ENCODE measurements at regions not wholly inside any gene's neighbourhood (a gene's known extent, or its start where the extent isn't known, plus 50 kb on each side); places are given as distances from the start of the nearest gene placed in this dataset.

DNA sequence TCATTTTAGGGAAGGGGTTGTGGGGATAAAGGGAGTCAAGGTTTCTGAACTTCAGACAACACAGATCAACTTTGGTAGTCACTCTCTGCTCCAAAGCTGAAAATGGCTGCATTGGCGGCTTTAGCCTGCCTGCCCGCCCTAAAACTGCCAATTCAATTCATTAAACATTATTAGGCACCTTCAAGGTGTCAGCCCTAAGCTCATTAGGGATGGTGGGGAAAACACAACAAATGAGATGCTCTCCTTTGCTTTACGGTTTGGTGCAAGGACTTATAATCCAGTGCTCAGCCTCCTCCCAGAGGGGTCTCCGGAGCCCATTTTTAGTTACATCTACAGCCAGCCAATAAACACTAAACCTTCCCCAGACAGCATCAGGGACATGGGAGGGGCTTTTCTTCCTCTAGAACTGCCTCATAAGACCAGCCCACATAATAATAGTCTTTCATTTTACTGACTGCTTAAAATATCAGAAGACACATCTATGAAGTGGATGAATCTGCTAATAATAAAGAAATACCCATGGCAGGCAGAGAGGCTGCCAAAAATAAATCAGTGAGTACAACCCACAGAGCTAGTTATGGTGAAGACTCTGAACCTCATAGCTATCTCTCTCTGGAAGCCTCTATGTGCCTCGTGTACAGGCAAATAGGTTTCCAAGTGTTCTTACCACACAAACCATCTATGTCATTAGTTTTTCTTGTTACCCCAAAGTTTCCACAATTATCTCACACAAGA is 102.8 kb upstream of the NCAM1 start:
- no peak for DNase-seq
- Histone ChIP-seq H3K4me1 (no peaks in the 10 kb centered on the region), H3K4me3 (no peak overlapping the region), H3K27me3 (no peaks in the 10 kb centered on the region), H3K36me3 (ENCODE audit: low read depth, missing control alignments) (no peaks in the 10 kb centered on the region), H3K27ac (no peak overlapping the region), H3K9me3 (no peaks in the 10 kb centered on the region)
- WGBS, 2 donors, result 78 to 83% methylated on average over 5 of the region's 5 CpGs
- TF ChIP-seq, protein P1, sequence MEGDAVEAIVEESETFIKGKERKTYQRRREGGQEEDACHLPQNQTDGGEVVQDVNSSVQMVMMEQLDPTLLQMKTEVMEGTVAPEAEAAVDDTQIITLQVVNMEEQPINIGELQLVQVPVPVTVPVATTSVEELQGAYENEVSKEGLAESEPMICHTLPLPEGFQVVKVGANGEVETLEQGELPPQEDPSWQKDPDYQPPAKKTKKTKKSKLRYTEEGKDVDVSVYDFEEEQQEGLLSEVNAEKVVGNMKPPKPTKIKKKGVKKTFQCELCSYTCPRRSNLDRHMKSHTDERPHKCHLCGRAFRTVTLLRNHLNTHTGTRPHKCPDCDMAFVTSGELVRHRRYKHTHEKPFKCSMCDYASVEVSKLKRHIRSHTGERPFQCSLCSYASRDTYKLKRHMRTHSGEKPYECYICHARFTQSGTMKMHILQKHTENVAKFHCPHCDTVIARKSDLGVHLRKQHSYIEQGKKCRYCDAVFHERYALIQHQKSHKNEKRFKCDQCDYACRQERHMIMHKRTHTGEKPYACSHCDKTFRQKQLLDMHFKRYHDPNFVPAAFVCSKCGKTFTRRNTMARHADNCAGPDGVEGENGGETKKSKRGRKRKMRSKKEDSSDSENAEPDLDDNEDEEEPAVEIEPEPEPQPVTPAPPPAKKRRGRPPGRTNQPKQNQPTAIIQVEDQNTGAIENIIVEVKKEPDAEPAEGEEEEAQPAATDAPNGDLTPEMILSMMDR (IDR thresholded peaks at IDR 0.05), result no peak
- TF ChIP-seq POLR2A (IDR thresholded peaks at IDR 0.05), result no peak
- intact Hi-C loops (cut with DNase I; ENCODE audit: low total_unique reads), result no loop called here

GRCh38 chr11:112859787-112860186 is 101.4 kb upstream of the NCAM1 start:
- Histone ChIP-seq H3K9me3 (no peaks in the 10 kb centered on the region), H3K4me1 (no peaks in the 10 kb centered on the region), H3K4me3 (no peak overlapping the region), H3K27me3 (no peaks in the 10 kb centered on the region), H3K27ac (no peak overlapping the region), H3K36me3 (ENCODE audit: low read depth, missing control alignments) (no peaks in the 10 kb centered on the region)
- WGBS, 2 donors, result 96% methylated on average over 3 of the region's 3 CpGs
- no peak for TF ChIP-seq POLR2A (IDR thresholded peaks at IDR 0.05)
- TF ChIP-seq, protein P1 (IDR thresholded peaks at IDR 0.05), result no peak
- intact Hi-C loops (cut with DNase I; ENCODE audit: low total_unique reads), result no loop called here
- no peak for DNase-seq

- no peak overlapping the region for H3K4me3 ChIP-seq
- H3K36me3 ChIP-seq (ENCODE audit: low read depth, missing control alignments), result no peaks in the 10 kb centered on the region
- H3K9me3 ChIP-seq, result no peaks in the 10 kb centered on the region
- intact Hi-C loops (cut with DNase I; ENCODE audit: low total_unique reads), result no loop called here
- no peak for DNase-seq
- TF ChIP-seq, protein P1 (IDR thresholded peaks at IDR 0.05), result no peak
- TF ChIP-seq POLR2A (IDR thresholded peaks at IDR 0.05), result no peak
- no peaks in the 10 kb centered on the region for H3K4me1 ChIP-seq
- H3K27me3 ChIP-seq, result no peaks in the 10 kb centered on the region
- no peak overlapping the region for H3K27ac ChIP-seq
Observed at GRCh38 chr11:112861356-112861755, 99.9 kb upstream of the NCAM1 start.

DNA sequence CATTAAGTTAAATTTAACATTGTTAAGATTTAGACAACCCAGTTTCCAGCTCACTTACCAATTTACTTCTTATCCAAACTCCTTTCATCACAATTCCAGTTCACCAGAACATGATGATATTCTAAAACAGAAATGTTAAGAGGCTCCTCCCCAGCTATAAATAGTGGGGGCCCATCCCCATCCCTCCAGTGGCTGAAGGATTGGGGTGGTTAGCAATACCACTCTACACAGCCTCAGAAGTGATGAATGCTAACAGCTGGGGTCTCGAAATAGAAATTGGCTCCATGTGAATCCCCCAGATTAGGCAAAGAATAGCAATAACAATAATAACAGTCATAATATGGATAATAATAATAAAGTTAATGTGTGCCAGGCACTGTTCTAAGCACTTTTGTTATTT is 97.9 kb upstream of the NCAM1 start:
- no peaks in the 10 kb centered on the region for H3K27me3 ChIP-seq
- TF ChIP-seq, protein P1 (IDR thresholded peaks at IDR 0.05), result no peak
- no peak for TF ChIP-seq POLR2A (IDR thresholded peaks at IDR 0.05)
- DNase-seq, result no peak
- no peaks in the 10 kb centered on the region for H3K36me3 ChIP-seq (ENCODE audit: low read depth, missing control alignments)
- H3K4me1 ChIP-seq, result no peaks in the 10 kb centered on the region
- WGBS, 2 donors, result 76 to 86% methylated on average over 1 of the region's 1 CpG
- intact Hi-C loops (cut with DNase I; ENCODE audit: low total_unique reads), result no loop called here
- no peak overlapping the region for H3K4me3 ChIP-seq
- no peak overlapping the region for H3K27ac ChIP-seq
- no peaks in the 10 kb centered on the region for H3K9me3 ChIP-seq

GRCh38 chr11:112864672-112865071 is 96.5 kb upstream of the NCAM1 start:
- 91 to 95% methylated on average over 8 to 9 of the region's 9 CpGs for WGBS, 2 donors
- TF ChIP-seq, protein P1 (IDR thresholded peaks at IDR 0.05), result no peak
- TF ChIP-seq POLR2A (IDR thresholded peaks at IDR 0.05), result no peak

More at GRCh38 chr11:112864672-112865071, 96.5 kb upstream of the NCAM1 start:
- H3K27ac ChIP-seq, result no peak overlapping the region
- H3K36me3 ChIP-seq (ENCODE audit: low read depth, missing control alignments), result no peaks in the 10 kb centered on the region
- H3K4me1 ChIP-seq, result no peaks in the 10 kb centered on the region
- no peak for DNase-seq
- no peaks in the 10 kb centered on the region for H3K9me3 ChIP-seq
- no peak overlapping the region for H3K4me3 ChIP-seq
- intact Hi-C loops (cut with DNase I; ENCODE audit: low total_unique reads), result no loop called here
- H3K27me3 ChIP-seq, result no peaks in the 10 kb centered on the region

Measured in testis (tissue), 2 donors.